Loucy (cell line): ENCODE measurements at regions not wholly inside any gene's neighbourhood (a gene's known extent, or its start where the extent isn't known, plus 50 kb on each side); places are given as distances from the start of the nearest gene placed in this dataset.

Experiments used
- EZH2phosphoT487 ChIP-seq: fragments of 200-600 bp; IDR thresholded peaks from 2 replicates; pipeline ENCODE4 v1.6.1; 2018; ENCODE audit warnings: antibody characterized with exemption, mild to moderate bottlenecking, moderate library complexity, borderline replicate concordance
- TF ChIP-seq, protein P1 (sequence below): fragments of 200-600 bp; sonication (generic); conservative IDR thresholded peaks from 2 replicates; pipeline ENCODE4 v1.5.1; 2014; ENCODE audit warnings: mild to moderate bottlenecking, antibody characterized with exemption, low read length

DNA sequence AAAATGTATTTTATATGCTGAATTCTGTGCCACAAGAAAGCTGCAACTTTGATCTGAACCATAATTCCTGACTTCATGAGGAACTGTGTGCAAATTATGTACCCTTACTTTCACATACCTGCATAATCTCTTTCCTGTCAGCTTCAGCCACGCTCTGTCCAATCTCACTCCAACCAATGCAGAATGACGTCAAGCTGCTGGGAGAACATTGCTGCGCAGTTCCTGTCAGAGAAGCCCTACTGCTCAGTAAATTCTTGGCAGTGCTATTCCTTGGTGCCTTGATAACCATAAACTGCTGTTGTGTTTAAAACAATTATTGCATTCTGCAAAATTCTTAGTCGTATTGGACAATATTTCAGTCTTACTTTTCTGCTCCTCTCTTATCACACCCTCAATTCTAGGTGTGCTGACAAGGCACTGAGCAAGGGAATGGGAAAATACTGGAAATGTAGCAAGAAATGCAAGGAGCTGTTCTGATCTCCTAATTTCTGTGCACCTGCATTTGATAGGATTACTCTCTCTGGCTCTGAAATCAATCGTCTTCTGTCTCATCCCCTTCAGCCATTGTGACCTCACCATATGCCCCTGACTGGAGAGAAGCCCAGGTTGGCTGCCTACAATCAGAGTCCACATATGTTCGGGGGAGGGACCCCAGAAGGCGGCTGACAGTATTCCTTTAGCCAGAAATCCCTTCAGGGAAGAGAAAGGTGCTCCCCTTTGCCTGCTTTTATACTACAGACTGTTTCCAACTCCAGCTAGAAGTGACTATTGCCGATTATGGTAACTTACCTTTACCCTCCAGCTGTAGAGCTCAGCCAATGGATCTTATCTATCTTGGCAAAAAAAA lies 274.9 kb upstream of the NOVA1 start:
- TF ChIP-seq, protein P1, sequence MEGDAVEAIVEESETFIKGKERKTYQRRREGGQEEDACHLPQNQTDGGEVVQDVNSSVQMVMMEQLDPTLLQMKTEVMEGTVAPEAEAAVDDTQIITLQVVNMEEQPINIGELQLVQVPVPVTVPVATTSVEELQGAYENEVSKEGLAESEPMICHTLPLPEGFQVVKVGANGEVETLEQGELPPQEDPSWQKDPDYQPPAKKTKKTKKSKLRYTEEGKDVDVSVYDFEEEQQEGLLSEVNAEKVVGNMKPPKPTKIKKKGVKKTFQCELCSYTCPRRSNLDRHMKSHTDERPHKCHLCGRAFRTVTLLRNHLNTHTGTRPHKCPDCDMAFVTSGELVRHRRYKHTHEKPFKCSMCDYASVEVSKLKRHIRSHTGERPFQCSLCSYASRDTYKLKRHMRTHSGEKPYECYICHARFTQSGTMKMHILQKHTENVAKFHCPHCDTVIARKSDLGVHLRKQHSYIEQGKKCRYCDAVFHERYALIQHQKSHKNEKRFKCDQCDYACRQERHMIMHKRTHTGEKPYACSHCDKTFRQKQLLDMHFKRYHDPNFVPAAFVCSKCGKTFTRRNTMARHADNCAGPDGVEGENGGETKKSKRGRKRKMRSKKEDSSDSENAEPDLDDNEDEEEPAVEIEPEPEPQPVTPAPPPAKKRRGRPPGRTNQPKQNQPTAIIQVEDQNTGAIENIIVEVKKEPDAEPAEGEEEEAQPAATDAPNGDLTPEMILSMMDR = no peak
- no peak for TF ChIP-seq EZH2phosphoT487
